MCF 10A (cell line): ENCODE measurements at regions not wholly inside any gene's neighbourhood (a gene's known extent, or its start where the extent isn't known, plus 50 kb on each side); places are given as distances from the start of the nearest gene placed in this dataset.

Experiments
- BruUV-seq: library from RNA; stranded (reverse); fragments of 400-500 nt; replicated peaks from 2 replicates; lab custom pipeline; 2021; lab: Mats Ljungman, UMichigan
- CTCF ChIA-PET: fragments of 300-600 bp; sonication (Branson Sonifier 250); formaldehyde crosslinking; extraction: SDS; loops from one replicate; lab custom pipeline; 2021; ENCODE audit warnings: antibody characterized with exemption, inconsistent platforms; lab: Yijun Ruan, JAX
- POLR2A ChIA-PET: fragments of 300-600, 350-650 bp; sonication (Branson Sonifier 250); formaldehyde crosslinking; extraction: SDS; loops from one replicate; lab custom pipeline; 2020; ENCODE audit warnings: antibody characterized with exemption, inconsistent platforms; lab: Yijun Ruan, JAX
- DNase-seq: peaks from one replicate; pipeline ENCODE4 v3.0.0-alpha.2; 2018; ENCODE audit not compliant: unreplicated experiment
- H3K27ac Mint-ChIP-seq: one replicate; pipeline ENCODE4 v1.8.0; 2022; ENCODE audit warnings: mild to moderate bottlenecking, low read depth, mixed read lengths; ENCODE audit not compliant: unreplicated experiment
- H3K27me3 Mint-ChIP-seq: one replicate; pipeline ENCODE4 v1.8.0; 2022; ENCODE audit warnings: mixed read lengths; ENCODE audit not compliant: insufficient read depth, unreplicated experiment
- H3K36me3 Mint-ChIP-seq: one replicate; pipeline ENCODE4 v1.8.0; 2022; ENCODE audit warnings: mild to moderate bottlenecking, moderate library complexity, mixed read lengths; ENCODE audit not compliant: insufficient read depth, unreplicated experiment
- H3K4me1 Mint-ChIP-seq: one replicate; pipeline ENCODE4 v1.8.0; 2022; ENCODE audit warnings: mixed read lengths; ENCODE audit not compliant: insufficient read depth, unreplicated experiment
- H3K4me3 Mint-ChIP-seq: one replicate; pipeline ENCODE4 v1.8.0; 2022; ENCODE audit warnings: mild to moderate bottlenecking, moderate library complexity, mixed read lengths; ENCODE audit not compliant: unreplicated experiment
- H3K9me3 Mint-ChIP-seq: one replicate; pipeline ENCODE4 v1.8.0; 2022; ENCODE audit warnings: mixed read lengths; ENCODE audit not compliant: unreplicated experiment
- intact Hi-C: fragments of 100-400 bp; cut with micrococcal nuclease; formaldehyde crosslinking; loops from 2 replicates; pipeline ENCODE4 v1.14.1; 2022
- TF ChIP-seq, protein P1 (sequence below): fragments of 200-600 bp; IDR thresholded peaks from one replicate; pipeline ENCODE4 v1.8.0; 2022; ENCODE audit warnings: antibody characterized with exemption, mild to moderate bottlenecking; ENCODE audit not compliant: unreplicated experiment

DNA sequence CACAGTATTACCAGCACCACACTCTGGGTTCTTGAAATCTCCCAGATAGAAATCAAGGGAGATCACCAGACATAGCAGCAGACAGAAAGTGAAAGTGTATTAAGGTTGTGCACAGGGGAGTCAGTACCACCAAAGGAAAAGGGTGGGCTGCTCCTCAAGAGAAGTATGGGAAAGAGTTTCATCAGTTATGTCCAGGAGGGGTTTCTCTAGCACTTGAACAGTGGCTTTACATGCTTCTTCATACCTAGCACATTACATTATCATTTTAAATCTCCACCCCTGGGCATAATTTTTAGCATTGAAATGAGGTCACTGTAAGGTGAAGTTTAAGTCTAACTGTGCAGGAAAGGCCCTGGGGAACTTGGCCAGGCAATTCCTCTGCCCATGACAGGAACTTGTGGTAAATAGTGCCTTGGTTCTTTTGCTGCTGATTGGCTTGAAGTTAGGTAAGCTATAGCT, 601.0 kb downstream of the NUF2 start:
- H3K27me3 Mint-ChIP-seq = no peaks in the 10 kb centered on the region
- H3K36me3 Mint-ChIP-seq = no peaks in the 10 kb centered on the region
- H3K4me1 Mint-ChIP-seq = no peaks in the 10 kb centered on the region
- ChIA-PET POLR2A (no interaction called here), CTCF (interaction anchor here (0.9 kb wide), 1 partner anchor 103 kb away, joined by 3 read pairs; no protein-coding TSS in a partner anchor)
- H3K27ac Mint-ChIP-seq = no peak overlapping the region
- peak; percentile 23 for DNase-seq
- no peak overlapping the region for H3K4me3 Mint-ChIP-seq
- TF ChIP-seq, protein P1, sequence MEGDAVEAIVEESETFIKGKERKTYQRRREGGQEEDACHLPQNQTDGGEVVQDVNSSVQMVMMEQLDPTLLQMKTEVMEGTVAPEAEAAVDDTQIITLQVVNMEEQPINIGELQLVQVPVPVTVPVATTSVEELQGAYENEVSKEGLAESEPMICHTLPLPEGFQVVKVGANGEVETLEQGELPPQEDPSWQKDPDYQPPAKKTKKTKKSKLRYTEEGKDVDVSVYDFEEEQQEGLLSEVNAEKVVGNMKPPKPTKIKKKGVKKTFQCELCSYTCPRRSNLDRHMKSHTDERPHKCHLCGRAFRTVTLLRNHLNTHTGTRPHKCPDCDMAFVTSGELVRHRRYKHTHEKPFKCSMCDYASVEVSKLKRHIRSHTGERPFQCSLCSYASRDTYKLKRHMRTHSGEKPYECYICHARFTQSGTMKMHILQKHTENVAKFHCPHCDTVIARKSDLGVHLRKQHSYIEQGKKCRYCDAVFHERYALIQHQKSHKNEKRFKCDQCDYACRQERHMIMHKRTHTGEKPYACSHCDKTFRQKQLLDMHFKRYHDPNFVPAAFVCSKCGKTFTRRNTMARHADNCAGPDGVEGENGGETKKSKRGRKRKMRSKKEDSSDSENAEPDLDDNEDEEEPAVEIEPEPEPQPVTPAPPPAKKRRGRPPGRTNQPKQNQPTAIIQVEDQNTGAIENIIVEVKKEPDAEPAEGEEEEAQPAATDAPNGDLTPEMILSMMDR = no peak
- intact Hi-C loops = no loop called here
- BruUV-seq = no TSS peak
- no peaks in the 10 kb centered on the region for H3K9me3 Mint-ChIP-seq

DNA sequence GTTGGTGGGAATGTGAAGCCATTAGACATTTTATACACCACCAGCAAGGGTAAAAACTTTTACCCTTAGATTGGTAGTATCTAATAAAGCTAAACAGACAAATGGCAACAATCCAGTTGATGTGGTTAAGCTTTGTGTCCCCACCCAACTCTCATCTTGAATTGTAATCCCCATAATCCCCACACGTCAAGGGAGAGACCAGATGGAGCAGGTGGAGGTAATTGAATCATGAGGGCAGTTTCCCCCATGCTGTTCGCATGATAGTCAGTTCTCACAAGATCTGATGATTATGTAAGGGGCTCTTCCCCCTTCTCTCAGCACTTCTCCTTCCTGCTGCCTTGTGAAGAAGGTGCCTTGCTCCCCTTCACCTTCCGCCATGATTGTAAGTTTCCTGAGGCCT, 602.3 kb downstream of the NUF2 start:
- no peaks in the 10 kb centered on the region for H3K4me1 Mint-ChIP-seq
- intact Hi-C loops = no loop called here
- no peaks in the 10 kb centered on the region for H3K27me3 Mint-ChIP-seq
- no peaks in the 10 kb centered on the region for H3K9me3 Mint-ChIP-seq
- no peak overlapping the region for H3K27ac Mint-ChIP-seq
- no TSS peak for BruUV-seq
- TF ChIP-seq, protein P1 = no peak
- DNase-seq = no peak
- H3K36me3 Mint-ChIP-seq = no peaks in the 10 kb centered on the region
- no peak overlapping the region for H3K4me3 Mint-ChIP-seq
- POLR2A ChIA-PET = no interaction called here
- CTCF ChIA-PET = interaction anchor here (1.1 kb wide), 1 partner anchor 15 kb away, joined by 5 read pairs; no protein-coding TSS in a partner anchor

DNA sequence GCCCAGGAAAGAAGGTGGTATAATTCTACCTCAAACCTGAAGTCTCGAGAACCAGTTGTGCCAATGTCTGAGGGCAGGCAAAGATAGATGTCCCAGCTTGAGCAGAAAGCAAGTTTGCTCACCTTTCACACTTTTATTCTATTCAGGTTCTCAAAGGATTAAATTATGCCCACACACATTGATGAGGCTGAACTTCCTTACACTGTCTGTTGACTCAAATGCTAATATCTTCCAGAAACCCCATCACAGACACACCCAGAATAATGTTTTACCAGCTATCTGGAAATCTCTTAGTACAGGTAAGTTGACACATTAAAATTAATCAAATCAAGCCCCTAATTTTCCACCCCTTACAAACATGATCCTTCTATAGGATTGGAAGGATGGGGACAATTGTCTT, 605.7 kb downstream of the NUF2 start:
- CTCF ChIA-PET = interaction anchor here (0.8 kb wide), 1 partner anchor 209 kb away, joined by 3 read pairs; no protein-coding TSS in a partner anchor
- no peak overlapping the region for H3K27ac Mint-ChIP-seq
- H3K4me3 Mint-ChIP-seq = no peak overlapping the region
- no TSS peak for BruUV-seq
- DNase-seq = no peak
- TF ChIP-seq, protein P1 = no peak
- intact Hi-C loops = no loop called here
- POLR2A ChIA-PET = interaction anchor here (0.6 kb wide), 1 partner anchor 868 kb away, joined by 4 read pairs; no protein-coding TSS in a partner anchor
- no peaks in the 10 kb centered on the region for H3K36me3 Mint-ChIP-seq
- H3K4me1 Mint-ChIP-seq = no peaks in the 10 kb centered on the region
- H3K9me3 Mint-ChIP-seq = no peaks in the 10 kb centered on the region
- H3K27me3 Mint-ChIP-seq = no peaks in the 10 kb centered on the region

DNA sequence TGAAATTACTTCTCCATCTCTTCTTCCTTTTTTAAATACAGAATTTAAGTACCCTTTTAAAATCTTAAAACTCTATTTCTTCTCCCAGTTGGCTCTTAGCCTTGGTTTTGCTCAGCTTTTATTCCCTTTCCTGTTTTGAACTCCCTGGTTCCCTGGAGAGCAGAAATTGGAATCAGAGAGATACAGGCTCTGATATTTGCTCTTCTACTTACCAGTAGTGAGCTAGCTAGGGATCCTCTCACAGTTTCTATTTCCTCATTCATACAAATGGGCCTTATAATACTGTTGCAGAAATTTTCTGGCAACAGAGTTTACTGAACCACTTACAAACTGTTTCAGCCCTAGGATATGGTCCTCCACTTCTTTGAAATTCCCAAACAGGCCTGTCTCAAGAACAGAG, 606.3 kb downstream of the NUF2 start:
- no peak overlapping the region for H3K27ac Mint-ChIP-seq
- no peaks in the 10 kb centered on the region for H3K4me1 Mint-ChIP-seq
- H3K4me3 Mint-ChIP-seq = no peak overlapping the region
- H3K9me3 Mint-ChIP-seq = no peaks in the 10 kb centered on the region
- no peaks in the 10 kb centered on the region for H3K36me3 Mint-ChIP-seq
- DNase-seq = no peak
- H3K27me3 Mint-ChIP-seq = no peaks in the 10 kb centered on the region
- ChIA-PET POLR2A (interaction anchor here (0.6 to 0.7 kb wide), 3 partner anchors 11 to 1189 kb away, joined by 3 read pairs; no protein-coding TSS in a partner anchor), CTCF (interaction anchor here (0.8 kb wide), 1 partner anchor 210 kb away, joined by 3 read pairs; no protein-coding TSS in a partner anchor)
- no TSS peak for BruUV-seq
- TF ChIP-seq, protein P1 = no peak
- intact Hi-C loops = no loop called here
